ENCODE measurements at regions not wholly inside any gene's neighbourhood (a gene's known extent, or its start where the extent isn't known, plus 50 kb on each side); places are given as distances from the start of the nearest gene placed in this dataset.

- TF ChIP-seq, protein P1, sequence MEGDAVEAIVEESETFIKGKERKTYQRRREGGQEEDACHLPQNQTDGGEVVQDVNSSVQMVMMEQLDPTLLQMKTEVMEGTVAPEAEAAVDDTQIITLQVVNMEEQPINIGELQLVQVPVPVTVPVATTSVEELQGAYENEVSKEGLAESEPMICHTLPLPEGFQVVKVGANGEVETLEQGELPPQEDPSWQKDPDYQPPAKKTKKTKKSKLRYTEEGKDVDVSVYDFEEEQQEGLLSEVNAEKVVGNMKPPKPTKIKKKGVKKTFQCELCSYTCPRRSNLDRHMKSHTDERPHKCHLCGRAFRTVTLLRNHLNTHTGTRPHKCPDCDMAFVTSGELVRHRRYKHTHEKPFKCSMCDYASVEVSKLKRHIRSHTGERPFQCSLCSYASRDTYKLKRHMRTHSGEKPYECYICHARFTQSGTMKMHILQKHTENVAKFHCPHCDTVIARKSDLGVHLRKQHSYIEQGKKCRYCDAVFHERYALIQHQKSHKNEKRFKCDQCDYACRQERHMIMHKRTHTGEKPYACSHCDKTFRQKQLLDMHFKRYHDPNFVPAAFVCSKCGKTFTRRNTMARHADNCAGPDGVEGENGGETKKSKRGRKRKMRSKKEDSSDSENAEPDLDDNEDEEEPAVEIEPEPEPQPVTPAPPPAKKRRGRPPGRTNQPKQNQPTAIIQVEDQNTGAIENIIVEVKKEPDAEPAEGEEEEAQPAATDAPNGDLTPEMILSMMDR (IDR thresholded peaks at IDR 0.05), result no peak
- no peak for TF ChIP-seq POLR2A (IDR thresholded peaks at IDR 0.05)
Observed at GRCh38 chr9:2247340-2247739, 232.2 kb downstream of the SMARCA2 start.
